ENCODE measurements at regions not wholly inside any gene's neighbourhood (a gene's known extent, or its start where the extent isn't known, plus 50 kb on each side); places are given as distances from the start of the nearest gene placed in this dataset.

GRCh38 chr11:33521384-33521783, 179.2 kb downstream of the C11orf91 start:
- TF ChIP-seq EZH2 (IDR thresholded peaks at IDR 0.05; ENCODE audit: low read length, unreplicated experiment) (no peak), EZH2phosphoT487 (IDR thresholded peaks at IDR 0.05; ENCODE audit: borderline replicate concordance, low read length) (no peak), CTCF (conservative IDR thresholded peaks at IDR 0.05; ENCODE audit: low read depth, low read length) (no peak)
- Histone ChIP-seq H3K4me1 (ENCODE audit: insufficient read depth, low read length) (no peaks in the 10 kb centered on the region), H3K36me3 (ENCODE audit: low read depth, low read length) (no peaks in the 10 kb centered on the region), H3K9me3 (ENCODE audit: low read length) (no peaks in the 10 kb centered on the region), H3F3A (ENCODE audit: low read length, unreplicated experiment) (no peaks in the 10 kb centered on the region), H3K27ac (ENCODE audit: low read length) (no peak overlapping the region), H3K9me2 (replicated peaks; ENCODE audit: low read length) (no peaks in the 10 kb centered on the region), H3K9ac (ENCODE audit: low read length) (no peak overlapping the region), H4K20me1 (ENCODE audit: low read length) (no peaks in the 10 kb centered on the region), H3K79me2 (ENCODE audit: low read length) (no peaks in the 10 kb centered on the region), H3K4me2 (ENCODE audit: low read length) (no peak overlapping the region), H2AFZ (ENCODE audit: low read length) (no peak overlapping the region), H3K27me3 (ENCODE audit: low read length) (no peaks in the 10 kb centered on the region), H3K4me3 (ENCODE audit: low read length) (no peak overlapping the region)
- ChIA-PET POLR2A (ENCODE audit: unreplicated experiment) (no interaction called here), CTCF (no interaction called here)
- ATAC-seq (no peak), DNase-seq (no peak)
- no TSS peak for BruUV-seq (replicated peaks)
- intact Hi-C loops (cut with micrococcal nuclease) = no loop called here

- no peak overlapping the region for H3K4me3 ChIP-seq (ENCODE audit: low read length)
- ATAC-seq (no peak), DNase-seq (no peak)
- no TSS peak for BruUV-seq (replicated peaks)
- no peaks in the 10 kb centered on the region for H4K20me1 ChIP-seq (ENCODE audit: low read length)
- no peak overlapping the region for H3K4me2 ChIP-seq (ENCODE audit: low read length)
- no peaks in the 10 kb centered on the region for H3K79me2 ChIP-seq (ENCODE audit: low read length)
- no peak overlapping the region for H2AFZ ChIP-seq (ENCODE audit: low read length)
- no peaks in the 10 kb centered on the region for H3K9me3 ChIP-seq (ENCODE audit: low read length)
- no peaks in the 10 kb centered on the region for H3K4me1 ChIP-seq (ENCODE audit: insufficient read depth, low read length)
- ChIA-PET POLR2A (ENCODE audit: unreplicated experiment) (no interaction called here), CTCF (interaction anchor here (0.7 kb wide), 1 partner anchor 190 kb away, joined by 4 read pairs; no protein-coding TSS in a partner anchor)
- intact Hi-C loops (cut with micrococcal nuclease) = no loop called here
- no peaks in the 10 kb centered on the region for H3F3A ChIP-seq (ENCODE audit: low read length, unreplicated experiment)
- H3K9ac ChIP-seq (ENCODE audit: low read length) = no peak overlapping the region
- H3K36me3 ChIP-seq (ENCODE audit: low read depth, low read length) = no peaks in the 10 kb centered on the region
- H3K27me3 ChIP-seq (ENCODE audit: low read length) = no peaks in the 10 kb centered on the region
- H3K27ac ChIP-seq (ENCODE audit: low read length) = no peak overlapping the region
- no peaks in the 10 kb centered on the region for H3K9me2 ChIP-seq (replicated peaks; ENCODE audit: low read length)
- TF ChIP-seq CTCF (conservative IDR thresholded peaks at IDR 0.05; ENCODE audit: low read depth, low read length) (no peak), EZH2 (IDR thresholded peaks at IDR 0.05; ENCODE audit: low read length, unreplicated experiment) (no peak), EZH2phosphoT487 (IDR thresholded peaks at IDR 0.05; ENCODE audit: borderline replicate concordance, low read length) (no peak)
Measured at GRCh38 chr11:33520112-33520511, 180.5 kb downstream of the C11orf91 start.

- ChIA-PET CTCF (no interaction called here), POLR2A (ENCODE audit: unreplicated experiment) (no interaction called here)
- Histone ChIP-seq H4K20me1 (ENCODE audit: low read length) (no peaks in the 10 kb centered on the region), H3K27me3 (ENCODE audit: low read length) (no peaks in the 10 kb centered on the region), H3K9me3 (ENCODE audit: low read length) (no peaks in the 10 kb centered on the region), H3K4me1 (ENCODE audit: insufficient read depth, low read length) (no peaks in the 10 kb centered on the region), H3K27ac (ENCODE audit: low read length) (no peak overlapping the region), H3K79me2 (ENCODE audit: low read length) (no peaks in the 10 kb centered on the region), H3F3A (ENCODE audit: low read length, unreplicated experiment) (no peaks in the 10 kb centered on the region), H3K9ac (ENCODE audit: low read length) (no peak overlapping the region), H2AFZ (ENCODE audit: low read length) (no peak overlapping the region), H3K4me2 (ENCODE audit: low read length) (no peak overlapping the region), H3K9me2 (replicated peaks; ENCODE audit: low read length) (no peaks in the 10 kb centered on the region), H3K36me3 (ENCODE audit: low read depth, low read length) (no peaks in the 10 kb centered on the region), H3K4me3 (ENCODE audit: low read length) (no peak overlapping the region)
- ATAC-seq (no peak), DNase-seq (no peak)
- BruUV-seq (replicated peaks) = no TSS peak
- intact Hi-C loops (cut with micrococcal nuclease) = no loop called here
- TF ChIP-seq EZH2 (IDR thresholded peaks at IDR 0.05; ENCODE audit: low read length, unreplicated experiment) (no peak), EZH2phosphoT487 (IDR thresholded peaks at IDR 0.05; ENCODE audit: borderline replicate concordance, low read length) (no peak), CTCF (conservative IDR thresholded peaks at IDR 0.05; ENCODE audit: low read depth, low read length) (no peak)
Measured at GRCh38 chr11:33515347-33515746, 185.3 kb downstream of the C11orf91 start.

Measured in PC-3 (cell line).